Endothelial cell of umbilical vein (primary cell): ENCODE measurements at regions not wholly inside any gene's neighbourhood (a gene's known extent, or its start where the extent isn't known, plus 50 kb on each side); places are given as distances from the start of the nearest gene placed in this dataset.

Source experiments
- EZH2 ChIP-seq: IDR thresholded peaks from 2 replicates; pipeline ENCODE4 v1.6.1; 2012; ENCODE audit warnings: borderline replicate concordance, low read depth, mild to moderate bottlenecking, moderate library complexity, low read length, inconsistent platforms; ENCODE audit not compliant: severe bottlenecking
- MYC ChIP-seq: IDR thresholded peaks from one replicate; pipeline ENCODE4 v1.6.1; 2011; ENCODE audit warnings: mild to moderate bottlenecking, low read depth, low read length
- POLR2A ChIP-seq: IDR thresholded peaks from 2 replicates; pipeline ENCODE4 v1.6.1; 2012; ENCODE audit warnings: low read depth, mild to moderate bottlenecking, control low read depth, low read length
- POLR2AphosphoS5 ChIP-seq: IDR thresholded peaks from 2 replicates; pipeline ENCODE4 v1.6.1; 2012; ENCODE audit warnings: low read depth, mild to moderate bottlenecking, control low read depth, low read length, moderate library complexity; ENCODE audit not compliant: insufficient read depth
- TF ChIP-seq, protein P1 (sequence below), 2 donors: IDR thresholded peaks; 1 replicate in 1 of 2; 2 replicates in 1 of 2; pipeline ENCODE4 v1.5.1; 2011; ENCODE audit warnings: low read length in 2 of 2, mild to moderate bottlenecking in 2 of 2, moderate library complexity in 2 of 2, control low read depth in 1 of 2, inconsistent platforms in 1 of 2, low read depth in 1 of 2; ENCODE audit not compliant: insufficient read depth in 1 of 2; ENCODE audit errors: extremely low read depth in 1 of 2

DNA sequence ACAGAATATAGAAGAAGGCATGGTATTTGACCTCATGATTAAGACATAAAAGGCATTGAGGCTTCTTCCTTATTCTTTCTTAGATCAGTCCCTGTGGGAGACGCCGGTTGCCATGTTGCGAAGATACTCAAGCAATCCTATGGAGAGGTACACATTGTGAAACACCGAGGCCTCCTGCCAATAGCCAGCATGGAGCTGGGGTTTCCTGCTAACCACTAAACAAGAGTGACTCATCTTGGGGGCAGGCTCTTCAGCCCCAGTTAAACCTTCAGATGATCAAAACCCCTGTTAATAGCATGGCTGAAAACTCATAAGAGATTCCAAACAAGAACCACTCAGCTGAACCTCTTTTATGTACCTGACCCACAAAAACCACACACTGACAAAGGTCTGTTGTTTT, 478.8 kb downstream of the CD83 start:
- TF ChIP-seq, protein P1, sequence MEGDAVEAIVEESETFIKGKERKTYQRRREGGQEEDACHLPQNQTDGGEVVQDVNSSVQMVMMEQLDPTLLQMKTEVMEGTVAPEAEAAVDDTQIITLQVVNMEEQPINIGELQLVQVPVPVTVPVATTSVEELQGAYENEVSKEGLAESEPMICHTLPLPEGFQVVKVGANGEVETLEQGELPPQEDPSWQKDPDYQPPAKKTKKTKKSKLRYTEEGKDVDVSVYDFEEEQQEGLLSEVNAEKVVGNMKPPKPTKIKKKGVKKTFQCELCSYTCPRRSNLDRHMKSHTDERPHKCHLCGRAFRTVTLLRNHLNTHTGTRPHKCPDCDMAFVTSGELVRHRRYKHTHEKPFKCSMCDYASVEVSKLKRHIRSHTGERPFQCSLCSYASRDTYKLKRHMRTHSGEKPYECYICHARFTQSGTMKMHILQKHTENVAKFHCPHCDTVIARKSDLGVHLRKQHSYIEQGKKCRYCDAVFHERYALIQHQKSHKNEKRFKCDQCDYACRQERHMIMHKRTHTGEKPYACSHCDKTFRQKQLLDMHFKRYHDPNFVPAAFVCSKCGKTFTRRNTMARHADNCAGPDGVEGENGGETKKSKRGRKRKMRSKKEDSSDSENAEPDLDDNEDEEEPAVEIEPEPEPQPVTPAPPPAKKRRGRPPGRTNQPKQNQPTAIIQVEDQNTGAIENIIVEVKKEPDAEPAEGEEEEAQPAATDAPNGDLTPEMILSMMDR (IDR thresholded peaks at IDR 0.05; ENCODE audit: extremely low read depth in 1 of 2, insufficient read depth in 1 of 2, low read depth in 1 of 2, low read length in 2 of 2) = no peak
- TF ChIP-seq POLR2AphosphoS5 (no peak), EZH2 (no peak), MYC (no peak), POLR2A (no peak)
